ENCODE measurements at regions not wholly inside any gene's neighbourhood (a gene's known extent, or its start where the extent isn't known, plus 50 kb on each side); places are given as distances from the start of the nearest gene placed in this dataset.

- H2AFZ ChIP-seq (ENCODE audit: control insufficient read depth, low read depth, low read length), result no peak overlapping the region
- no peak overlapping the region for H3K9ac ChIP-seq (ENCODE audit: control insufficient read depth, insufficient read depth, low read length)
- WGBS (ENCODE audit: insufficient coverage, insufficient replicate concordance, low lambda C conversion rate, missing lambda C conversion rate), result 47% methylated on average over 3 of the region's 3 CpGs
- ATAC-seq (no peak), FAIRE-seq (no peak), DNase-seq (ENCODE audit: low read depth, low spot score) (no peak)
- no peak overlapping the region for H3K27ac ChIP-seq (ENCODE audit: control insufficient read depth, insufficient read depth)
- BruUV-seq (replicated peaks), result no TSS peak
- intact Hi-C loops (cut with micrococcal nuclease; ENCODE audit: unreplicated experiment) (no loop called here), in situ Hi-C loops (cut with MboI) (no loop called here)
- peaks cover 2% of the 10 kb centered on the region; the same call in 1 of the 3 replicates for H3K9me3 ChIP-seq (replicated peaks; ENCODE audit: control insufficient read depth, insufficient read depth, low read length)
- H3K4me2 ChIP-seq (ENCODE audit: control insufficient read depth, insufficient read depth), result no peak overlapping the region
- RAD21 ChIA-PET (ENCODE audit: unreplicated experiment), result no interaction called here
- POLR2A ChIA-PET, result no interaction called here
- CTCF ChIA-PET, result no interaction called here
- H3K4me3 ChIP-seq, result no peak overlapping the region
- H4K20me1 ChIP-seq (ENCODE audit: control insufficient read depth, insufficient read depth), result no peaks in the 10 kb centered on the region
- H3K4me1 ChIP-seq (ENCODE audit: control insufficient read depth, insufficient read depth, low read length), result no peaks in the 10 kb centered on the region
- H3K36me3 ChIP-seq (ENCODE audit: control insufficient read depth in 2 of 2, insufficient read depth in 2 of 2, low read length in 1 of 2), result no peaks in the 10 kb centered on the region
- H3K79me2 ChIP-seq (ENCODE audit: control insufficient read depth, insufficient read depth, low read length), result no peaks in the 10 kb centered on the region
- SMC1A ChIA-PET (ENCODE audit: uncharacterized antibody, unreplicated experiment), result interaction anchor here (0.6 kb wide), 1 partner anchor 66 kb away, joined by 3 read pairs; no protein-coding TSS in a partner anchor
- H3K27me3 ChIP-seq (replicated peaks in 1 of 2; ENCODE audit: control insufficient read depth in 2 of 2, insufficient read depth in 2 of 2, low read length in 1 of 2), result peaks cover 0 to 2% of the 10 kb centered on the region in 2 experiments; a peak in 1 of 4 replicates
- TF ChIP-seq HSF1 (IDR thresholded peaks at IDR 0.05; ENCODE audit: low read depth, low read length) (no peak), SREBF2 (IDR thresholded peaks at IDR 0.05; ENCODE audit: low read length) (no peak), SKIL (IDR thresholded peaks at IDR 0.05; ENCODE audit: low read depth, poor library complexity, severe bottlenecking) (no peak), NFYA (IDR thresholded peaks at IDR 0.05; ENCODE audit: borderline replicate concordance, low read depth, low read length) (no peak), ZBTB4 (CRISPR knock-in tag; IDR thresholded peaks at IDR 0.05) (no peak), HDAC6 (IDR thresholded peaks at IDR 0.05; ENCODE audit: unreplicated experiment) (no peak), EED (IDR thresholded peaks at IDR 0.05; ENCODE audit: low read depth) (no peak), POU2F2 (IDR thresholded peaks at IDR 0.05; ENCODE audit: borderline replicate concordance, low read depth, low read length) (no peak), CTCF (IDR thresholded peaks at IDR 0.05 in 2 of 3, conservative IDR thresholded peaks at IDR 0.05 in 1 of 3; ENCODE audit: control insufficient read depth in 2 of 3, extremely low read depth in 1 of 3, insufficient read depth in 1 of 3, low read depth in 3 of 3, low read length in 3 of 3) (no peak), BCL3 (IDR thresholded peaks at IDR 0.05; ENCODE audit: borderline replicate concordance, insufficient read depth, low read depth, low read length, poor library complexity, severe bottlenecking) (no peak), ATF2 (IDR thresholded peaks at IDR 0.05; ENCODE audit: low read length) (no peak), RUNX3 (IDR thresholded peaks at IDR 0.05; ENCODE audit: low read length) (no peak)
Observed at GRCh38 chr4:162911349-162911748, 255.3 kb downstream of the NAF1 start.

All from GM12878 (cell line).